Right ventricle myocardium superior (tissue), 1 donor: ENCODE measurements at regions not wholly inside any gene's neighbourhood (a gene's known extent, or its start where the extent isn't known, plus 50 kb on each side); places are given as distances from the start of the nearest gene placed in this dataset.
A peak's percentile ranks its signal among the peaks of the same experiment; 100 is the strongest.

Experiments
- ATAC-seq: fragments of 200-7000 bp; cut with Tn5 transposase; one replicate; pipeline ENCODE4 v1.9.1; 2020; ENCODE audit warnings: mild to moderate bottlenecking; ENCODE audit not compliant: poor library complexity
- DNase-seq: peaks from one replicate; pipeline ENCODE4 v3.0.0-alpha.2; 2020
- intact Hi-C: fragments of 100-400 bp; cut with DNase I; formaldehyde crosslinking; loops from one replicate; pipeline ENCODE4 v1.11.2; 2022
- donor health status: DM: no; HTN: yes; CAD: no; lungs with severe emphysema.

- no peak for ATAC-seq
Observed at GRCh38 chr16:64892835-64893785, 228.8 kb downstream of the CDH11 start.

GRCh38 chr16:64889446-64889845 lies 232.4 kb downstream of the CDH11 start:
- DNase-seq (no peak), ATAC-seq (no peak)
- intact Hi-C loops: no loop called here

More at GRCh38 chr16:64892835-64893785, 228.8 kb downstream of the CDH11 start:
- DNase-seq: no peak
- intact Hi-C loops: no loop called here

- DNase-seq: no peak
- ATAC-seq: no peak
- intact Hi-C loops: no loop called here
Observed at GRCh38 chr16:64887651-64888050, 234.2 kb downstream of the CDH11 start.

GRCh38 chr16:64882078-64882784 lies 239.6 kb downstream of the CDH11 start:
- peak; percentile 57 for ATAC-seq
- intact Hi-C loops: no loop called here
- DNase-seq: no peak

GRCh38 chr16:64880994-64881393 lies 240.9 kb downstream of the CDH11 start:
- DNase-seq (no peak), ATAC-seq (peak; percentile 46)
- intact Hi-C loops: no loop called here

- intact Hi-C loops: no loop called here
- no peak for DNase-seq
- ATAC-seq: no peak
Observed at GRCh38 chr16:64880006-64880405, 241.9 kb downstream of the CDH11 start.

- no peak for DNase-seq
- no peak for ATAC-seq
- intact Hi-C loops: no loop called here
Observed at GRCh38 chr16:64878940-64879339, 242.9 kb downstream of the CDH11 start.

- ATAC-seq (no peak), DNase-seq (no peak)
- intact Hi-C loops: no loop called here
Observed at GRCh38 chr16:64872101-64872500, 249.8 kb downstream of the CDH11 start.

- ATAC-seq (no peak), DNase-seq (no peak)
- intact Hi-C loops: no loop called here
Observed at GRCh38 chr16:64870859-64871258, 251.0 kb downstream of the CDH11 start.

GRCh38 chr16:64869781-64870180 lies 252.1 kb downstream of the CDH11 start:
- DNase-seq: no peak
- ATAC-seq: no peak
- intact Hi-C loops: no loop called here

GRCh38 chr16:64866021-64866420 lies 255.8 kb downstream of the CDH11 start:
- DNase-seq (no peak), ATAC-seq (no peak)
- intact Hi-C loops: no loop called here

GRCh38 chr16:64865069-64865696 lies 256.7 kb downstream of the CDH11 start:
- no peak for ATAC-seq
- intact Hi-C loops: no loop called here
- DNase-seq: no peak

GRCh38 chr16:64864232-64864809 lies 257.5 kb downstream of the CDH11 start:
- intact Hi-C loops: no loop called here
- ATAC-seq (no peak), DNase-seq (no peak)

GRCh38 chr16:64858076-64858475 lies 263.8 kb downstream of the CDH11 start:
- intact Hi-C loops: no loop called here
- ATAC-seq (no peak), DNase-seq (no peak)

- DNase-seq (no peak), ATAC-seq (no peak)
- intact Hi-C loops: no loop called here
Observed at GRCh38 chr16:64857411-64857810, 264.5 kb downstream of the CDH11 start.

- intact Hi-C loops: no loop called here
- no peak for ATAC-seq
- no peak for DNase-seq
Observed at GRCh38 chr16:64853551-64853950, 268.3 kb downstream of the CDH11 start.

- no peak for DNase-seq
- intact Hi-C loops: no loop called here
- no peak for ATAC-seq
Observed at GRCh38 chr16:64846966-64847365, 274.9 kb downstream of the CDH11 start.

- DNase-seq (no peak), ATAC-seq (no peak)
- intact Hi-C loops: no loop called here
Observed at GRCh38 chr16:64845071-64845470, 276.8 kb downstream of the CDH11 start.

GRCh38 chr16:64841482-64841881 lies 280.4 kb downstream of the CDH11 start:
- DNase-seq: no peak
- no peak for ATAC-seq
- intact Hi-C loops: no loop called here
